HG03442 (cell line): ENCODE measurements at regions not wholly inside any gene's neighbourhood (a gene's known extent, or its start where the extent isn't known, plus 50 kb on each side); places are given as distances from the start of the nearest gene placed in this dataset.

ENCODE experiments used
- ATAC-seq: cut with Tn5 transposase; IDR thresholded peaks from one replicate; pipeline ENCODE4 v1.9.1; 2021; ENCODE audit warnings: mild to moderate bottlenecking, moderate library complexity; ENCODE audit not compliant: unreplicated experiment

DNA sequence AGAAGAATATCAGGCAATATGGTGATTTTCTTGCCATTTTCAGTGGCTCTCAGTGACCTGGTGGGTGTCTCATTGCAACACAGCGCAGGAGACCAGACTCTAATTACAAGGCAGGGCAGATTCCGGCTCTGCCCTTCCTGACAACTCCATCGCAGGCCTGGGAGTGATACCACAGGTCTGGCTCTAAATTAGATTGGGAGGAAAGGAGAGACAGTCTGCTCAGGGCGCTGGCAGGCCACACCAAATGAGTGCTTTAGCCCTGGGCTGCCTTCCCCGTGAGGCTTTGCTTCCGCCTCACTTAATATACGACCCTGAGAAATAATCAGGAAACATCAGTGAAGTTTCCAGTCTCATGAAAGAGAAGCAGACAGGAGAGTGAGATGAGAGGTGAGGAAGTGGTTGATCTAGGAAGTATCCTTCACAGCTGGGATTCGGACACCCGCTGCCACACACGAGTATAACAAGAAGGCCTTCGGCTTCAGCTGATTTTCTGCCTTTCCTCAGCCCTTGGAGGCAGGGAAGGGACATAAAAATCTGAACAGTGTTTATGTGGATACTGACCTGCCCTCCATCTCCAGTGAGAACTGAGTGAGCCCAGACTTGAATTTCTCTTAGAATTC, 73.7 kb upstream of the PROK2 start:
- no peak for ATAC-seq

DNA sequence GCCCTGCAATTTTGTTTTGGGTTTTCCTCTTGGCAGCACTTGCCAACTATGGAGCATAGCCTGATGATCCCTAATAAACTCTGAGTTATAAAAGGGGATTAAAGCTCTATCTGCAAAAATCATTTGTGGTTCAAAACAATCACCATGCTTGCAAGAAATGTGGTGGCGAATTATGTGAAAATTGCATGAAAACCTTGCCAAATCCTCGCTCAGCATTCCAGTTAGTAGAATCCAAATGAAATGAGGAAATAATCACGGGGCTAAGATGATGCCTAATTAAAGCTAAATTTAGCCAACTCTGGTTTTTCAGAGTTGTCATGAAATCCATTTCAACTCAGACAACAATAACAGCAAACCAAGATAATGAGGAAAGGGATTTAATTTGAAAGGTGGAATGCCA, 73.0 kb upstream of the PROK2 start:
- no peak for ATAC-seq

DNA sequence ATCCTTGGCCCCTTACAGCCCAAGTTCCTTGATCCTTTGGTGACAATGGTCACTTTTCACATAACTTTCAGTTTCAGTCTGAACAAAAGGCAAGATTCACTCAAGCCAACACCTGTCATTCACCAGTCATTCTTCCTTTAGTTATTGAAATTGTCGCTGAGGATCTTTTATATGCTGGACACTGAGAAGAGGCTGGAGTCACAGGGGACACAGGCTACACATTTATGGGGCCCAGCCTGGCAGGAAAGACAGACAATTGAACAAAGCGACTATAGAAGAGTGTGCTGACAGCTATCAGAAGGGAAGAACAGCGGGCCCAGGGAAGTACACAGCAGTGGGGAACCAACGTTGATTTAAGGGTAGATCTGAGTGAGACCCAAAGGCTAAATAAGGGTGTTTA, 69.8 kb upstream of the PROK2 start:
- no peak for ATAC-seq

DNA sequence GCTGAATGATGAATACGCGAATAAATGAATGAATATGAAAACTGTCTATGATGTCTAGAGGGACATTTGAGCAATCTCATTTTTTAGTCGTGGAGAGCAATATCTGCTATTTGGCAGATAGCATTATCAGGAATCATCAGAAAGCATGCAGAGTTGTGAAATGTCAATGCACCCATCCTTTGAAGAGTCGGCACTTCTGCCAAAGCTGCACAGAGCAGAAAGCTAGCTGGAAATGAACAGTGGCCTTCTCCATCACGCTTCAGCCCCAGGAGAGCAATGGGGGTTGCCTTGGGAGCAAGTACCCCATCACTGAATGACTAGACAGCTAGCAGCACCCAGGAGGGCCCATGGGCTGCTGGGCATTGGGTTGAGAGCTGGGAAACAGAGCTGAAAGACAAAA, 69.1 kb upstream of the PROK2 start:
- no peak for ATAC-seq

DNA sequence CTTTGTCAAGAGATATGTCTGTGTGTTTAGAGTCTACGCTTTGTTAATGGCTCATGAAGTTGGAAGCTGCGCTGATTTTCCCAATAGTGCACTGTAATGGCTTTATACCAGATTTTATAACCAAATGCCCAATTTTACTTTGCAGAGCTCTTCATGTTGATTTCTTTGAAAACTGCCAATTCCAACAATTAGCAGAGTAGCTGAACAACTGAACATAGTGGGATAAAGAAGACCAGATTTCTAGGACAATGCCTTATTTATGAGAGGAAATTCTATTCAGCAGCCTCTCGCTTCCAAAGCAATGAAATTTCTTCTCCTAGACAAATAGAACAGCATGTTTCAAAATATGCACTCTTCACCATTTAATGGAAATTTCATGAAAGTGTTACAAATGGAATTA, 66.9 kb upstream of the PROK2 start:
- no peak for ATAC-seq

DNA sequence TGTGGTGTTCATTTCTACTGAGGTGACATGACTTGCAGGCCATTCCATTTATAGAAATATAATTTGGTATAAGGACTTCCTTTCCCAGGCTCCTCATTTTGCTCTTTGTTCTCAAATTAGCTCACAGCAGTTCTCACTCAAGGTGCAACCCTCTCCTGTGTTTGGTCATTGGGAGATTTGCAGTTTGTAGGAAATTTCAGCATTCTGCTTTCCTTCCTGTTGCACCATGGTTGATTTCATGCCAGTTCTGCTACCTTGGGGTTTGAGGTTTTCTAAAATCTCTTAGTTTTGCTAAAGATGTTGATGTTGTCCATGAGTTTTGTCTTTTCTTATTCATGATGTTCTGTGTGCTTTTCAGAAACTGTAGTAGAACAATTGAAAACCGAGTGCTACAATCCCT, 65.7 kb upstream of the PROK2 start:
- ATAC-seq: no peak

DNA sequence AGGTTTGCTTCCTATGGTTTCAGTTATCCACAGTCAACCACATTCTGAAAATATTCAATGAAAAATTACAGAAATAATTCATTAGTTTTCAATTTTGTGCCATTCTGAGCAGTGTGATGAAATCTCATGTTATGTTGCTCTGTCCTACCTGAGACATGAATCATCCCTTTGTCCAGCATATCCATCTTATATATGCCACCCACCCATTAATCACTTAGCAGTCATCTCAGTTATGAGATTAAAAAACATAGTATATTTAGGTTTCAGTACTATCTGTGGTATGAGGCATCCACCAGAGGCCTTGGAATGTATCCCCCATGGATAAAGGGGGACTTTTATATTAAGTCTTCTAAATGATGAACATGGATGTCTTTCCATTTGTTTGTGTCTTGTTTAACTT, 64.7 kb upstream of the PROK2 start:
- no peak for ATAC-seq

DNA sequence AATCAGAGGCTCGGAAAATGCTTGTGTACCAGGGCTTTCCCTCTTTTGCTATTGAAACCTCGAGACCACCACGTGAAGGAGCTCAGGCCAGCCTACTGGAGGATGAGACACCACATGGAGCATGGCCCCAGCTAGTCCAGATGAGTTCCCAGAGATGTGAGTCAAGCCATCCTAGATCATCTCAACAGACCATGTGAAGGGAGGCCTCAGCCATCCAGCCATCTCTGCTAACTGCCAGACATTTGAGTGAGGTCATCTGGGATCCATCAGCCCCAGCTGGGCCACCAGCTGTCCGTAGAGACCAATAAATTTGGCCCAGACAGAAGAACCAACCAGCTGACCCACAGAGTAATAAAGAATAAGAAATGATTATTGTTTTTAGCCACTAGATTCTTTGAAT, 62.8 kb upstream of the PROK2 start:
- ATAC-seq: no peak

DNA sequence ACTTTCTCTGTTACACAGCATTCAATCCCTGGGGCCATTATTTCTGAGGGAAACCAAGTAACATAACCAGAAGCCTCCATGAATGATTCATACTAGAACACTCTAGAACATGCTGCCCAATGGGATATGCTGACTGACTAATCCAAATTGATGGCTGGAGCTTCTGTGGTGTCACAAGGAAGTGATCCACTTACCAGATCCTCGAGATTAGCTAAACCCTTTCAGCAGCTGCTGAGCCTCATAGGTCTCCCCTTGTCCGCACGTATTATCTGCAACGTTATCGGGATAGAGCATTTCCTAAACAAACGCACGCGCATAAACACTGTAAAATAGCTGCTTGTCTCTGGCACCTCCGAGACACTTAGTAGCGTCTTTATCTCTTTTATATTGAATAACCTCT, 61.2 kb upstream of the PROK2 start:
- ATAC-seq: no peak

DNA sequence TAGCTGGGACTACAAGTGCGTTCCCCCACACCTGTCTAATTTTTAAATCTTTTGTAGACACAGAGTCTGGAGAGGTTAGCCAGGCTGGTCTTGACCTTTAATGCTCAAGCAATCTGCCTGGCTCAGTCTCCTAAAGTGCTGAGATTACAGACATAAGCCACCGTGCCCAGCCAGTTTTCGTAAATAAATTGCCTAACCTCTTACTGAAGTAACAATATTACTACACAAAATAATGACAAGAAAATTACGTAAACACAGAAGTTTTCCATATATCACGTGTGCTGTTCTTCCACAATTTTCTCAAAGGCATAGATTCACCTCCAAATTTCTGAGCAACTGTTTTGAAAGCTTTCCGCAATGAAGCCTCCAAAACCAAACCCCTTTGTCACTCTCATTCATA, 58.1 kb upstream of the PROK2 start:
- ATAC-seq: no peak

DNA sequence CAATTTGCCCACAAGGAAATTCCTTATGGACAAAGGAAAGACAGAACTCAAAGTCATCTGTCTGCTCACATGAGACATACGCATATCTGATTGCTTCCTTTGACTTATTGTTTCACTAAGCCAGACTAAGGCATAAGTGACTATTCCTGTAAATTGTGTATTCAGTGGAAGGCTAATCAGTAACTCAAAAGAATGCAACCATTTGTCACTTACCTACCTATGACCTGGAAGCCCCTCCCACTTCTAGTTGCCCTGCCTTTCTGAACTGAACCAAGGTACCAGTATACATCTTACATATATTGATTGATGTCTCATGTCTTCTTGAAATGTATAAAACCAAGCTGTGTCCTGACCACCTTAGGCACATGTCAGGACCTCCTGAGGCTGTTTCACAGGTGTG, 53.5 kb upstream of the PROK2 start:
- ATAC-seq: no peak
